RWPE2 (cell line): ENCODE measurements at regions not wholly inside any gene's neighbourhood (a gene's known extent, or its start where the extent isn't known, plus 50 kb on each side); places are given as distances from the start of the nearest gene placed in this dataset.

Source experiments
- ATAC-seq: fragments of 200-7000 bp; cut with Tn5 transposase; 3 replicates; pipeline ENCODE4 v1.9.1; 2021; ENCODE audit warnings: low read depth
- DNase-seq: peaks from one replicate; pipeline ENCODE4 v3.0.0-alpha.2; 2020; ENCODE audit warnings: low spot score
- H3K27ac ChIP-seq: fragments of 450-650 bp; 2 replicates; pipeline ENCODE4 v1.5.1; 2017; ENCODE audit warnings: mild to moderate bottlenecking; ENCODE audit not compliant: poor library complexity, severe bottlenecking
- H3K27me3 ChIP-seq: fragments of 250-450 bp; sonication (Bioruptor Pico); 2 replicates; pipeline ENCODE4 v1.5.1; 2021; ENCODE audit warnings: mild to moderate bottlenecking, moderate library complexity; ENCODE audit not compliant: insufficient read depth, poor library complexity, severe bottlenecking
- H3K36me3 ChIP-seq: fragments of 250-450 bp; sonication (Bioruptor Pico); 2 replicates; pipeline ENCODE4 v1.5.1; 2020; ENCODE audit warnings: low read depth, mild to moderate bottlenecking, moderate library complexity
- H3K4me1 ChIP-seq: fragments of 250-450 bp; sonication (Bioruptor Pico); 2 replicates; pipeline ENCODE4 v1.5.1; 2021; ENCODE audit warnings: mild to moderate bottlenecking, moderate library complexity; ENCODE audit not compliant: insufficient read depth, poor library complexity, severe bottlenecking
- H3K4me3 ChIP-seq: fragments of 250-450 bp; sonication (Bioruptor Pico); 2 replicates; pipeline ENCODE4 v1.5.1; 2021; ENCODE audit warnings: mild to moderate bottlenecking, moderate library complexity; ENCODE audit not compliant: severe bottlenecking
- H3K9me3 ChIP-seq: fragments of 250-450 bp; sonication (Bioruptor Pico); 2 replicates; pipeline ENCODE4 v1.5.1; 2021; ENCODE audit warnings: mild to moderate bottlenecking, moderate library complexity; ENCODE audit not compliant: severe bottlenecking
- TF ChIP-seq, protein P1 (sequence below): fragments of 450-650 bp; IDR thresholded peaks from one replicate; pipeline ENCODE4 v1.5.1; 2017; ENCODE audit warnings: mild to moderate bottlenecking, moderate library complexity; ENCODE audit not compliant: poor library complexity, severe bottlenecking

- DNase-seq, result no peak
- no peaks in the 10 kb centered on the region for H3K27me3 ChIP-seq
- no peaks in the 10 kb centered on the region for H3K36me3 ChIP-seq
- no peaks in the 10 kb centered on the region for H3K4me1 ChIP-seq
- no peak overlapping the region for H3K4me3 ChIP-seq
- TF ChIP-seq, protein P1, sequence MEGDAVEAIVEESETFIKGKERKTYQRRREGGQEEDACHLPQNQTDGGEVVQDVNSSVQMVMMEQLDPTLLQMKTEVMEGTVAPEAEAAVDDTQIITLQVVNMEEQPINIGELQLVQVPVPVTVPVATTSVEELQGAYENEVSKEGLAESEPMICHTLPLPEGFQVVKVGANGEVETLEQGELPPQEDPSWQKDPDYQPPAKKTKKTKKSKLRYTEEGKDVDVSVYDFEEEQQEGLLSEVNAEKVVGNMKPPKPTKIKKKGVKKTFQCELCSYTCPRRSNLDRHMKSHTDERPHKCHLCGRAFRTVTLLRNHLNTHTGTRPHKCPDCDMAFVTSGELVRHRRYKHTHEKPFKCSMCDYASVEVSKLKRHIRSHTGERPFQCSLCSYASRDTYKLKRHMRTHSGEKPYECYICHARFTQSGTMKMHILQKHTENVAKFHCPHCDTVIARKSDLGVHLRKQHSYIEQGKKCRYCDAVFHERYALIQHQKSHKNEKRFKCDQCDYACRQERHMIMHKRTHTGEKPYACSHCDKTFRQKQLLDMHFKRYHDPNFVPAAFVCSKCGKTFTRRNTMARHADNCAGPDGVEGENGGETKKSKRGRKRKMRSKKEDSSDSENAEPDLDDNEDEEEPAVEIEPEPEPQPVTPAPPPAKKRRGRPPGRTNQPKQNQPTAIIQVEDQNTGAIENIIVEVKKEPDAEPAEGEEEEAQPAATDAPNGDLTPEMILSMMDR, result no peak
- no peaks in the 10 kb centered on the region for H3K9me3 ChIP-seq
- ATAC-seq, result no peak
- H3K27ac ChIP-seq, result no peak overlapping the region
Observed at GRCh38 chr10:31617757-31618156, 298.7 kb downstream of the ZEB1 start.

DNA sequence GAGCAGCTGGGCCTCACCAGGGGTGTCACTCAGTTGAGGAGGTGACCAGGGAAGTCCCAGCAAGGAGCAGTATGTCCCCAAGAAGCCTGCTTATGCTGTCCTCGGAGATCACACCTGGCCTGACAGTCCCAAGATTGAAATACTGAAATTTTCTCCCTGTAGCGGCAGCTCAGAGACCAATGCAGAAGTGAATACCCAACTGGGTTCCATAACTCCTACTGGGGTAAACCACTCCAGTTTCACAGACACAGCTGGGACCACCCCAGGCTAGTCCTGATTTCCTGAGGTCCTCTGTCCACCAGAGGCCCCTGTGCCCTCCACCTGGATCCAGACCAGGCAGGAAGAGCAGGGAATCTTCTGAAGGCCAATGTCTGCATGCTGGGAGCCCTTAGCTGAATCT, 298.1 kb downstream of the ZEB1 start:
- TF ChIP-seq, protein P1, result no peak
- Histone ChIP-seq H3K36me3 (no peaks in the 10 kb centered on the region), H3K27ac (no peak overlapping the region), H3K4me3 (no peak overlapping the region), H3K4me1 (no peaks in the 10 kb centered on the region), H3K27me3 (no peaks in the 10 kb centered on the region), H3K9me3 (no peaks in the 10 kb centered on the region)
- no peak for ATAC-seq
- no peak for DNase-seq

- Histone ChIP-seq H3K4me3 (no peak overlapping the region), H3K27me3 (no peaks in the 10 kb centered on the region), H3K27ac (no peak overlapping the region), H3K36me3 (no peaks in the 10 kb centered on the region), H3K9me3 (no peaks in the 10 kb centered on the region), H3K4me1 (no peaks in the 10 kb centered on the region)
- DNase-seq (no peak), ATAC-seq (no peak)
- TF ChIP-seq, protein P1, result no peak
Observed at GRCh38 chr10:31615129-31615528, 296.1 kb downstream of the ZEB1 start.

DNA sequence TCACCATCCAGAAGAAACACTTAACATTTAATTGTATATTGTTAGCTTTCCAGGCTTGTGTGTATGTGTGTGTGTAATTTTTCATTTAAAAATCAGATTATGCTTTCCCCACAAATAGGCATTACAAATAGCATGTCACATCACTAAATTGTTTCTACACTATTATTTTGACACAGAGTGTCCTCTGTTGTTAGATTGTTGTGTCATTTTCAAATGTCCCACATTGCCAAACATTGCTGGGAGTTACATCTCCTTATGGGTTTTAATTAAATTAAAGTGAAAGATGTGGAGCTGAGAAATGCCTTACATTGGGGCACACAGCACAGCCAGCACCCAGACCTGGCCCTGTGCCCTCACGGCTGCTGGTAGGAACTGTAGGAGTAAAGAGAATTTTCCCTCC, 295.6 kb downstream of the ZEB1 start:
- ATAC-seq (no peak), DNase-seq (no peak)
- Histone ChIP-seq H3K36me3 (no peaks in the 10 kb centered on the region), H3K9me3 (no peaks in the 10 kb centered on the region), H3K4me1 (no peaks in the 10 kb centered on the region), H3K27me3 (no peaks in the 10 kb centered on the region), H3K27ac (no peak overlapping the region), H3K4me3 (no peak overlapping the region)
- TF ChIP-seq, protein P1, result no peak

- H3K27ac ChIP-seq, result no peak overlapping the region
- no peaks in the 10 kb centered on the region for H3K4me1 ChIP-seq
- ATAC-seq, result no peak
- H3K27me3 ChIP-seq, result no peaks in the 10 kb centered on the region
- no peaks in the 10 kb centered on the region for H3K9me3 ChIP-seq
- H3K36me3 ChIP-seq, result no peaks in the 10 kb centered on the region
- DNase-seq, result no peak
- H3K4me3 ChIP-seq, result no peak overlapping the region
- TF ChIP-seq, protein P1, result no peak
Observed at GRCh38 chr10:31612082-31612481, 293.1 kb downstream of the ZEB1 start.
